ENCODE measurements at regions not wholly inside any gene's neighbourhood (a gene's known extent, or its start where the extent isn't known, plus 50 kb on each side); places are given as distances from the start of the nearest gene placed in this dataset.

GRCh38 chr3:181862502-181862901, 150.8 kb downstream of the SOX2 start:
- no peak for DNase-seq
- POLR2A ChIA-PET (ENCODE audit: unreplicated experiment), result no interaction called here

GRCh38 chr3:181868576-181869082, 156.9 kb downstream of the SOX2 start:
- TF ChIP-seq EZH2 (IDR thresholded peaks at IDR 0.05; ENCODE audit: low read depth) (no peak), CTCF (conservative IDR thresholded peaks at IDR 0.05) (no peak)
- ChIA-PET POLR2A (ENCODE audit: unreplicated experiment) (no interaction called here), CTCF (no interaction called here)
- H3F3A ChIP-seq (ENCODE audit: insufficient read depth, low read depth), result no peaks in the 10 kb centered on the region
- no peaks in the 10 kb centered on the region for H4K20me1 ChIP-seq (ENCODE audit: insufficient read depth)
- no peak overlapping the region for H3K27ac ChIP-seq
- 0 out of 2 replicates have a peak overlapping the region, but pooled peaks have one; percentile 3 for H3K4me2 ChIP-seq
- H3K36me3 ChIP-seq (ENCODE audit: low read depth), result no peaks in the 10 kb centered on the region
- H3K9me2 ChIP-seq (ENCODE audit: insufficient read depth), result no peaks in the 10 kb centered on the region
- no peaks in the 10 kb centered on the region for H3K9me3 ChIP-seq (ENCODE audit: insufficient read depth, low read depth)
- H3K27me3 ChIP-seq (ENCODE audit: insufficient read depth, low read depth), result no peaks in the 10 kb centered on the region
- no TSS peak for BruUV-seq (replicated peaks)
- peaks cover 20% of the 10 kb centered on the region; the same call in 1 of the 2 replicates for H3K4me1 ChIP-seq (replicated peaks; ENCODE audit: insufficient read depth)
- intact Hi-C loops (cut with micrococcal nuclease; ENCODE audit: unreplicated experiment), result no loop called here
- no peak overlapping the region for H3K4me3 ChIP-seq
- H2AFZ ChIP-seq, result peak overlapping the region; percentile 32
- H3K79me2 ChIP-seq (ENCODE audit: low read depth), result no peaks in the 10 kb centered on the region
- DNase-seq, result peak in 1 of 2 experiments; percentile 40

More at GRCh38 chr3:181862502-181862901, 150.8 kb downstream of the SOX2 start:
- Histone ChIP-seq H3K4me3 (no peak overlapping the region), H2AFZ (no peak overlapping the region), H4K20me1 (ENCODE audit: insufficient read depth) (no peaks in the 10 kb centered on the region), H3K36me3 (ENCODE audit: low read depth) (no peaks in the 10 kb centered on the region), H3K9me3 (ENCODE audit: insufficient read depth, low read depth) (no peaks in the 10 kb centered on the region), H3K4me2 (no peak overlapping the region), H3K4me1 (replicated peaks; ENCODE audit: insufficient read depth) (peaks cover 9% of the 10 kb centered on the region; the same call in 1 of the 2 replicates), H3K9me2 (ENCODE audit: insufficient read depth) (no peaks in the 10 kb centered on the region), H3K27ac (no peak overlapping the region), H3K27me3 (ENCODE audit: insufficient read depth, low read depth) (no peaks in the 10 kb centered on the region), H3F3A (ENCODE audit: insufficient read depth, low read depth) (no peaks in the 10 kb centered on the region), H3K79me2 (ENCODE audit: low read depth) (no peaks in the 10 kb centered on the region)
- CTCF ChIA-PET, result no interaction called here
- BruUV-seq (replicated peaks), result no TSS peak
- no peak for TF ChIP-seq CTCF (conservative IDR thresholded peaks at IDR 0.05)
- no peak for TF ChIP-seq EZH2 (IDR thresholded peaks at IDR 0.05; ENCODE audit: low read depth)
- intact Hi-C loops (cut with micrococcal nuclease; ENCODE audit: unreplicated experiment), result no loop called here

GRCh38 chr3:181872887-181873286, 161.2 kb downstream of the SOX2 start:
- POLR2A ChIA-PET (ENCODE audit: unreplicated experiment), result no interaction called here
- H3K36me3 ChIP-seq (ENCODE audit: low read depth), result no peaks in the 10 kb centered on the region
- no peaks in the 10 kb centered on the region for H3K9me2 ChIP-seq (ENCODE audit: insufficient read depth)
- CTCF ChIA-PET, result no interaction called here
- BruUV-seq (replicated peaks), result no TSS peak
- intact Hi-C loops (cut with micrococcal nuclease; ENCODE audit: unreplicated experiment), result no loop called here
- TF ChIP-seq EZH2 (IDR thresholded peaks at IDR 0.05; ENCODE audit: low read depth) (no peak), CTCF (conservative IDR thresholded peaks at IDR 0.05) (no peak)
- no peaks in the 10 kb centered on the region for H4K20me1 ChIP-seq (ENCODE audit: insufficient read depth)
- H3K79me2 ChIP-seq (ENCODE audit: low read depth), result no peaks in the 10 kb centered on the region
- no peak overlapping the region for H3K4me2 ChIP-seq
- H3F3A ChIP-seq (ENCODE audit: insufficient read depth, low read depth), result no peaks in the 10 kb centered on the region
- H3K27me3 ChIP-seq (ENCODE audit: insufficient read depth, low read depth), result no peaks in the 10 kb centered on the region
- no peak for DNase-seq
- no peak overlapping the region for H2AFZ ChIP-seq
- H3K4me1 ChIP-seq (replicated peaks; ENCODE audit: insufficient read depth), result peaks cover 20% of the 10 kb centered on the region; the same call in 1 of the 2 replicates
- H3K27ac ChIP-seq, result no peak overlapping the region
- no peaks in the 10 kb centered on the region for H3K9me3 ChIP-seq (ENCODE audit: insufficient read depth, low read depth)
- no peak overlapping the region for H3K4me3 ChIP-seq

All from PC-9 (cell line).